ENCODE measurements at regions not wholly inside any gene's neighbourhood (a gene's known extent, or its start where the extent isn't known, plus 50 kb on each side); places are given as distances from the start of the nearest gene placed in this dataset.

- Histone ChIP-seq H3K36me3 (replicated peaks in 1 of 2; ENCODE audit: control insufficient read depth in 1 of 2, insufficient read depth in 2 of 2, low read length in 2 of 2) (no peaks in the 10 kb centered on the region), H3K4me3 (replicated peaks in 1 of 3; ENCODE audit: insufficient read depth in 1 of 3, low read depth in 2 of 3, low read length in 3 of 3) (no peak overlapping the region), H3K79me2 (ENCODE audit: insufficient read depth, low read length) (no peaks in the 10 kb centered on the region), H3K27me3 (ENCODE audit: control insufficient read depth in 1 of 2, insufficient read depth in 2 of 2, low read length in 2 of 2) (no peaks in the 10 kb centered on the region), H3K27ac (ENCODE audit: extremely low read length, insufficient read depth, low read length) (no peak overlapping the region), H3K9ac (ENCODE audit: insufficient read depth, low read depth, low read length) (no peak overlapping the region), H4K20me1 (ENCODE audit: insufficient read depth, low read length) (no peaks in the 10 kb centered on the region), H3K4me1 (ENCODE audit: insufficient read depth, low read length) (no peaks in the 10 kb centered on the region), H3K9me3 (ENCODE audit: low read length) (peaks cover 2% of the 10 kb centered on the region; the same call in 1 of the 2 replicates), H3K4me2 (ENCODE audit: low read depth, low read length) (no peak overlapping the region), H2AFZ (ENCODE audit: low read length) (no peak overlapping the region)
- FAIRE-seq (no peak), ATAC-seq (no peak), DNase-seq (ENCODE audit: low spot score) (no peak)
- 0% methylated on average over 1 of the region's 1 CpG for WGBS (ENCODE audit: low lambda C conversion rate)
- no TSS peak for BruUV-seq (replicated peaks)
- in situ Hi-C loops (cut with HindIII; ENCODE audit: extremely low pct_ligation_motif_present, low pct_unique_long_range_greater_than_20kb) (no loop called here), intact Hi-C loops (cut with micrococcal nuclease; ENCODE audit: unreplicated experiment) (no loop called here)
- ChIA-PET POLR2A (no interaction called here), CTCF (ENCODE audit: low intra/inter-chr PET ratio, low total read pairs) (no interaction called here)
- TF ChIP-seq RBM22 (optimal IDR thresholded peaks at IDR 0.05; ENCODE audit: low read length): no peak
- no peak for TF ChIP-seq GABPB1 (CRISPR knock-in tag; IDR thresholded peaks at IDR 0.05)
- TF ChIP-seq ZNF878 (CRISPR knock-in tag; IDR thresholded peaks at IDR 0.05): no peak
- no peak for TF ChIP-seq ZBTB1 (CRISPR knock-in tag; IDR thresholded peaks at IDR 0.05; ENCODE audit: borderline replicate concordance)
- TF ChIP-seq ATF6 (CRISPR knock-in tag; conservative IDR thresholded peaks at IDR 0.05): no peak
- no peak for TF ChIP-seq USF2 (IDR thresholded peaks at IDR 0.05; ENCODE audit: low read depth, low read length)
- no peak for TF ChIP-seq USF2 (CRISPR knock-in tag; IDR thresholded peaks at IDR 0.05; ENCODE audit: borderline replicate concordance)
- no peak for TF ChIP-seq GFI1 (CRISPR knock-in tag; IDR thresholded peaks at IDR 0.05; ENCODE audit: borderline replicate concordance)
- no peak for TF ChIP-seq FOXA1 (IDR thresholded peaks at IDR 0.05)
- no peak for TF ChIP-seq FOXA1 (CRISPR knock-in tag; IDR thresholded peaks at IDR 0.05)
- no peak for TF ChIP-seq PITX1 (CRISPR knock-in tag; IDR thresholded peaks at IDR 0.05)
- TF ChIP-seq SNAPC2 (CRISPR knock-in tag; IDR thresholded peaks at IDR 0.05): no peak
- no peak for TF ChIP-seq ZBTB40 (IDR thresholded peaks at IDR 0.05)
- TF ChIP-seq ZBTB40 (CRISPR knock-in tag; IDR thresholded peaks at IDR 0.05): no peak
These were observed 123.7 kb upstream of the KCNIP4 start for GRCh38 chr4:22072240-22072639.
